Adrenal gland (tissue), 9 donors: ENCODE measurements at regions not wholly inside any gene's neighbourhood (a gene's known extent, or its start where the extent isn't known, plus 50 kb on each side); places are given as distances from the start of the nearest gene placed in this dataset.

ENCODE experiments used
- DNase-seq, 7 donors: peaks; one replicate each; pipeline ENCODE4 v3.0.0-alpha.2; 2019 to 2020
- H3K27ac ChIP-seq, 5 donors: fragments of 200-600 bp; sonication (generic) in 4 of 5; 1 replicate in 3 of 5; 2 replicates in 2 of 5; pipeline versions ENCODE4 v1.5.1 to v1.8.0; 2016 to 2020; ENCODE audit warnings: mild to moderate bottlenecking in 1 of 5
- H3K27me3 ChIP-seq: fragments of 200-600 bp; 2 replicates; pipeline ENCODE4 v1.8.0; 2021
- H3K36me3 ChIP-seq, 2 donors: fragments of 200-600 bp; replicated peaks in 1 of 2; 1 replicate in 1 of 2; 2 replicates in 1 of 2; pipeline versions ENCODE4 v1.5.1 to v1.8.0; 2018 to 2022
- H3K4me1 ChIP-seq, 2 donors: fragments of 200-600 bp; replicated peaks in 1 of 2; 1 replicate in 1 of 2; 2 replicates in 1 of 2; pipeline versions ENCODE4 v1.5.1 to v1.8.0; 2018 to 2021
- H3K4me3 ChIP-seq, 4 donors: fragments of 200-600 bp; sonication (generic) in 3 of 4; one replicate each; pipeline ENCODE4 v1.5.1; 2016 to 2018
- H3K9me3 ChIP-seq, 3 donors: fragments of 200-600 bp; sonication (generic) in 1 of 3; replicated peaks in 1 of 3; 1 replicate in 2 of 3; 2 replicates in 1 of 3; pipeline versions ENCODE4 v1.5.1 to v1.8.0; 2016 to 2021
- CTCF ChIP-seq, 6 experiments: fragments of 450-650 bp in 4 of 6; fragments of 200-600 bp in 2 of 6; sonication (generic) in 1 of 6; IDR thresholded peaks; 1 replicate in 5 of 6; 2 replicates in 1 of 6; pipeline versions ENCODE4 v1.5.1 to v1.8.0; 2016 to 2021; ENCODE audit warnings: antibody characterized with exemption in 6 of 6, mild to moderate bottlenecking in 2 of 6, moderate library complexity in 1 of 6
- POLR2A ChIP-seq, 2 donors: fragments of 450-650 bp; IDR thresholded peaks; one replicate each; pipeline ENCODE4 v1.6.1; 2017; ENCODE audit warnings: antibody characterized with exemption in 2 of 2, mild to moderate bottlenecking in 2 of 2, moderate library complexity in 1 of 2
- WGBS, 4 donors: extraction: QIAGEN DNeasy Blood & Tissue Kit in 2 of 4; methylation state at CpG; one replicate each; pipeline versions ENCODE4 v1.1.5 to v1.1.7; 2013 to 2017; 5-methylcytosine and 5-hydroxymethylcytosine counted together
- intact Hi-C, 2 donors: fragments of 100-400 bp; cut with DNase I; formaldehyde crosslinking; loops; one replicate each; pipeline versions ENCODE4 v1.14.1 to v1.15.0; 2022 to 2023
- donor health status: healthy with polysubstance abuse.
- donor health status: Bipolar disorder and iron deficiency.
- donor health status: DM: yes; HTN: yes; CAD: no.
- donor health status: DM: no; HTN: no; CAD: no.
- donor health status: DM: no; HTN: no; CAD: no.

GRCh38 chr1:94643819-94644218, 102.3 kb upstream of the F3 start:
- Histone ChIP-seq H3K4me1 (no peaks in the 10 kb centered on the region), H3K27ac (no peak overlapping the region), H3K27me3 (no peaks in the 10 kb centered on the region), H3K36me3 (no peaks in the 10 kb centered on the region), H3K4me3 (no peak overlapping the region), H3K9me3 (no peaks in the 10 kb centered on the region)
- TF ChIP-seq CTCF (IDR thresholded peaks at IDR 0.05) (no peak), POLR2A (IDR thresholded peaks at IDR 0.05) (no peak)
- DNase-seq: no peak
- intact Hi-C loops: no loop called here
- WGBS, 4 donors: 92 to 96% (median 93%) methylated on average over 7 of the region's 7 CpGs

- no peaks in the 10 kb centered on the region for H3K27me3 ChIP-seq
- no peak for DNase-seq
- H3K4me1 ChIP-seq: no peaks in the 10 kb centered on the region
- intact Hi-C loops: no loop called here
- TF ChIP-seq CTCF (IDR thresholded peaks at IDR 0.05): no peak
- no peak for TF ChIP-seq POLR2A (IDR thresholded peaks at IDR 0.05)
- H3K9me3 ChIP-seq: no peaks in the 10 kb centered on the region
- no peak overlapping the region for H3K27ac ChIP-seq
- no peak overlapping the region for H3K4me3 ChIP-seq
- 88 to 97% (median 90%) methylated on average over 6 of the region's 6 CpGs for WGBS, 4 donors
- no peaks in the 10 kb centered on the region for H3K36me3 ChIP-seq
Observed at GRCh38 chr1:94642617-94643321, 101.2 kb upstream of the F3 start.

GRCh38 chr1:94641990-94642389, 100.4 kb upstream of the F3 start:
- H3K27ac ChIP-seq: no peak overlapping the region
- intact Hi-C loops: no loop called here
- no peaks in the 10 kb centered on the region for H3K36me3 ChIP-seq
- 83 to 93% (median 91%) methylated on average over 6 of the region's 6 CpGs for WGBS, 4 donors
- H3K4me3 ChIP-seq: no peak overlapping the region
- no peak for DNase-seq
- H3K27me3 ChIP-seq: no peaks in the 10 kb centered on the region
- H3K9me3 ChIP-seq: no peaks in the 10 kb centered on the region
- no peaks in the 10 kb centered on the region for H3K4me1 ChIP-seq
- no peak for TF ChIP-seq CTCF (IDR thresholded peaks at IDR 0.05)

GRCh38 chr1:94640125-94640524, 98.6 kb upstream of the F3 start:
- no peaks in the 10 kb centered on the region for H3K27me3 ChIP-seq
- intact Hi-C loops: no loop called here
- no peaks in the 10 kb centered on the region for H3K9me3 ChIP-seq
- H3K4me1 ChIP-seq: no peaks in the 10 kb centered on the region
- H3K27ac ChIP-seq: no peak overlapping the region
- no peak overlapping the region for H3K4me3 ChIP-seq
- H3K36me3 ChIP-seq: no peaks in the 10 kb centered on the region
- no peak for TF ChIP-seq POLR2A (IDR thresholded peaks at IDR 0.05)
- no peak for TF ChIP-seq CTCF (IDR thresholded peaks at IDR 0.05)
- WGBS, 4 donors: 94 to 96% (median 94%) methylated on average over 2 of the region's 2 CpGs
- no peak for DNase-seq
